K562 (cell line): ENCODE measurements at regions not wholly inside any gene's neighbourhood (a gene's known extent, or its start where the extent isn't known, plus 50 kb on each side); places are given as distances from the start of the nearest gene placed in this dataset.

ENCODE experiments used
- ATAC-seq: fragments of 200-7000 bp; cut with Tn5 transposase; 3 replicates; pipeline ENCODE4 v1.9.1; 2020; ENCODE audit warnings: moderate library complexity
- BruUV-seq: library from RNA; stranded (reverse); fragments of 400-500 nt; replicated peaks from 2 replicates; lab custom pipeline; 2021; lab: Mats Ljungman, UMichigan
- CTCF ChIA-PET: fragments of 300-600 bp; formaldehyde crosslinking; extraction: SDS; loops from one replicate; lab custom pipeline; 2021; ENCODE audit warnings: low intra/inter-chr PET ratio; lab: Yijun Ruan, JAX
- POLR2A ChIA-PET: fragments of 300-600, 350-650 bp; sonication (Branson Sonifier 250); formaldehyde crosslinking; extraction: SDS; loops from one replicate; lab custom pipeline; 2021; ENCODE audit warnings: antibody characterized with exemption, inconsistent platforms; lab: Yijun Ruan, JAX
- DNase-seq, 4 experiments: peaks; one replicate each; pipeline versions ENCODE4 v3.0.0 to v3.0.0-alpha.2; 2011 to 2018; ENCODE audit warnings: low spot score in 3 of 4, mixed read lengths in 3 of 4; ENCODE audit errors: extremely low read depth in 1 of 4
- FAIRE-seq: peaks from 2 replicates; lab custom pipeline; 2011; peaks lifted over from hg19 to GRCh38; lab: Jason Lieb, UNC
- H2AFZ ChIP-seq: 2 replicates; pipeline ENCODE4 v1.6.0; 2011; ENCODE audit warnings: low read depth, low read length, control low read depth, inconsistent platforms
- H3K27ac ChIP-seq: fragments of 200-600 bp; 3 replicates; pipeline ENCODE4 v1.8.0; 2011; ENCODE audit warnings: low read depth, mild to moderate bottlenecking, control low read depth, inconsistent platforms, low read length, moderate library complexity, mixed read lengths; ENCODE audit errors: extremely low read depth
- H3K27me3 ChIP-seq, 2 experiments: fragments of 300-600 bp in 1 of 2; 2 replicates in 1 of 2; 3 replicates in 1 of 2; pipeline versions ENCODE4 v1.6.0 to v1.8.0; 2011; ENCODE audit warnings: inconsistent platforms in 2 of 2, low read length in 2 of 2, mild to moderate bottlenecking in 1 of 2, mixed read lengths in 1 of 2, moderate library complexity in 1 of 2; ENCODE audit not compliant: control insufficient read depth in 2 of 2, insufficient read depth in 2 of 2
- H3K36me3 ChIP-seq: fragments of 300-600 bp; 3 replicates; pipeline ENCODE4 v1.8.0; 2011; ENCODE audit warnings: mild to moderate bottlenecking, low read length, inconsistent platforms; ENCODE audit not compliant: control insufficient read depth, insufficient read depth
- H3K4me1 ChIP-seq, 2 experiments: fragments of 200-600 bp in 1 of 2; replicated peaks in 1 of 2; 2 replicates in 1 of 2; 3 replicates in 1 of 2; pipeline versions ENCODE4 v1.5.1 to v1.8.0; 2011; ENCODE audit warnings: inconsistent platforms in 2 of 2, low read length in 2 of 2, mild to moderate bottlenecking in 1 of 2, mixed read lengths in 1 of 2, moderate library complexity in 1 of 2; ENCODE audit not compliant: control insufficient read depth in 2 of 2, insufficient read depth in 2 of 2
- H3K4me2 ChIP-seq: 2 replicates; pipeline ENCODE4 v1.6.1; 2011; ENCODE audit warnings: low read length, control low read depth, inconsistent platforms, mixed read lengths; ENCODE audit not compliant: insufficient read depth
- H3K4me3 ChIP-seq: fragments of 200-600 bp; sonication (generic), shearing (Covaris generic); 2 replicates; pipeline ENCODE4 v1.5.1; 2016; ENCODE audit warnings: control low read depth, inconsistent platforms
- H3K79me2 ChIP-seq: fragments of 200-600 bp; 3 replicates; pipeline ENCODE4 v1.8.0; 2011; ENCODE audit warnings: low read length, inconsistent platforms; ENCODE audit not compliant: control insufficient read depth, insufficient read depth
- H3K9ac ChIP-seq, 2 experiments: 2 replicates each; pipeline versions ENCODE4 v1.6.0 to v1.6.1; 2011; ENCODE audit warnings: low read depth in 2 of 2, low read length in 2 of 2, control low read depth in 1 of 2, inconsistent platforms in 1 of 2, mild to moderate bottlenecking in 1 of 2, mixed read lengths in 1 of 2; ENCODE audit not compliant: insufficient read depth in 1 of 2
- H3K9me1 ChIP-seq: one replicate; pipeline ENCODE4 v1.6.0; 2011; ENCODE audit warnings: inconsistent platforms, mild to moderate bottlenecking, low read length, moderate library complexity; ENCODE audit not compliant: control insufficient read depth, insufficient read depth
- H3K9me3 ChIP-seq: replicated peaks from 2 replicates; pipeline ENCODE4 v1.5.1; 2011; ENCODE audit warnings: low read depth, low read length, inconsistent platforms; ENCODE audit not compliant: control insufficient read depth, insufficient read depth
- H4K20me1 ChIP-seq: replicated peaks from 2 replicates; pipeline ENCODE4 v1.6.1; 2011; ENCODE audit warnings: low read length, inconsistent platforms, mixed read lengths; ENCODE audit not compliant: control insufficient read depth, insufficient read depth
- GATA2 ChIP-seq: sonication (generic); formaldehyde crosslinking; IDR thresholded peaks from 2 replicates; pipeline ENCODE4 v1.4.0; 2020; ENCODE audit warnings: mild to moderate bottlenecking, missing genetic modification reagents
- MED1 ChIP-seq: sonication (generic); formaldehyde crosslinking; IDR thresholded peaks from 2 replicates; pipeline ENCODE4 v1.8.1; 2023; ENCODE audit warnings: missing genetic modification reagents, borderline replicate concordance
- NR2F6 ChIP-seq: fragments of 450-650 bp; formaldehyde crosslinking; IDR thresholded peaks from 2 replicates; pipeline ENCODE4 v1.4.0; 2020; ENCODE audit warnings: mild to moderate bottlenecking
- NR3C1 ChIP-seq: sonication (generic); formaldehyde crosslinking; IDR thresholded peaks from 2 replicates; pipeline ENCODE4 v1.8.1; 2022; ENCODE audit warnings: missing genetic modification reagents
- NUFIP1 ChIP-seq: fragments of 450-650 bp; IDR thresholded peaks from 2 replicates; pipeline ENCODE4 v1.6.1; 2018; ENCODE audit not compliant: partially characterized antibody
- POLR2B ChIP-seq: fragments of 450-650 bp; IDR thresholded peaks from 2 replicates; pipeline ENCODE4 v1.6.1; 2018; ENCODE audit warnings: low read depth; ENCODE audit not compliant: partially characterized antibody
- SMAD2 ChIP-seq: fragments of 150-350 bp; IDR thresholded peaks from 2 replicates; pipeline ENCODE4 v1.6.1; 2014; ENCODE audit warnings: low read depth, mild to moderate bottlenecking, low read length
- SRF ChIP-seq, 2 experiments: fragments of 250-450, 450-650 bp in 1 of 2; sonication (Bioruptor Pico) in 1 of 2; sonication (generic) in 1 of 2; formaldehyde crosslinking; IDR thresholded peaks; 2 replicates each; pipeline versions ENCODE4 v1.5.0 to v1.5.1; 2020 to 2022; ENCODE audit warnings: mild to moderate bottlenecking in 1 of 2, missing genetic modification reagents in 1 of 2
- TAF15 ChIP-seq: fragments of 200-400 bp; formaldehyde crosslinking; IDR thresholded peaks from 2 replicates; pipeline ENCODE4 v1.6.1; 2017; ENCODE audit warnings: mild to moderate bottlenecking, low read depth, low read length, moderate library complexity
- U2AF1 ChIP-seq: fragments of 200-400 bp; formaldehyde crosslinking; optimal IDR thresholded peaks from 2 replicates; pipeline ENCODE3; 2017; ENCODE audit warnings: mild to moderate bottlenecking, low read depth, low read length, moderate library complexity
- YBX1 ChIP-seq: fragments of 450-650 bp; IDR thresholded peaks from 2 replicates; pipeline ENCODE4 v1.7.1; 2016; ENCODE audit warnings: mild to moderate bottlenecking
- ZBTB8A ChIP-seq: fragments of 450-650 bp; IDR thresholded peaks from 2 replicates; pipeline ENCODE4 v1.6.1; 2018; ENCODE audit warnings: mild to moderate bottlenecking, moderate library complexity; ENCODE audit not compliant: partially characterized antibody
- ZNF212 ChIP-seq: fragments of 450-650 bp; formaldehyde crosslinking; IDR thresholded peaks from 2 replicates; pipeline ENCODE4 v1.4.0; 2020; ENCODE audit warnings: mild to moderate bottlenecking
- ZNF239 ChIP-seq: fragments of 250-450 bp; sonication (Bioruptor Pico); IDR thresholded peaks from 2 replicates; pipeline ENCODE4 v1.4.0; 2020; ENCODE audit warnings: mild to moderate bottlenecking
- WGBS: fragments of 100-300 bp; shearing (Covaris generic); methylation state at CpG from one replicate; pipeline ENCODE4 v1.1.6; 2016; ENCODE audit warnings: low coverage, mixed read lengths; ENCODE audit not compliant: insufficient coverage; ENCODE audit errors: missing lambda C conversion rate; 5-methylcytosine and 5-hydroxymethylcytosine counted together
- in situ Hi-C: fragments of 300-500 bp; cut with MboI; formaldehyde crosslinking; loops from 4 replicates; pipeline ENCODE4 v1.15.0; 2018; ENCODE audit warnings: inconsistent platforms, mixed read lengths
- intact Hi-C: fragments of 100-400 bp; cut with micrococcal nuclease; formaldehyde crosslinking; loops from 2 replicates; pipeline ENCODE4 v1.14.2; 2022
- TF ChIP-seq, protein P1 (sequence below): fragments of 450-650 bp; IDR thresholded peaks from 2 replicates; pipeline ENCODE4 v1.6.1; 2016
- TF ChIP-seq, protein P2 (sequence below): sonication (generic); formaldehyde crosslinking; IDR thresholded peaks from 2 replicates; pipeline ENCODE4 v1.8.1; 2023; ENCODE audit warnings: mild to moderate bottlenecking, missing genetic modification reagents

DNA sequence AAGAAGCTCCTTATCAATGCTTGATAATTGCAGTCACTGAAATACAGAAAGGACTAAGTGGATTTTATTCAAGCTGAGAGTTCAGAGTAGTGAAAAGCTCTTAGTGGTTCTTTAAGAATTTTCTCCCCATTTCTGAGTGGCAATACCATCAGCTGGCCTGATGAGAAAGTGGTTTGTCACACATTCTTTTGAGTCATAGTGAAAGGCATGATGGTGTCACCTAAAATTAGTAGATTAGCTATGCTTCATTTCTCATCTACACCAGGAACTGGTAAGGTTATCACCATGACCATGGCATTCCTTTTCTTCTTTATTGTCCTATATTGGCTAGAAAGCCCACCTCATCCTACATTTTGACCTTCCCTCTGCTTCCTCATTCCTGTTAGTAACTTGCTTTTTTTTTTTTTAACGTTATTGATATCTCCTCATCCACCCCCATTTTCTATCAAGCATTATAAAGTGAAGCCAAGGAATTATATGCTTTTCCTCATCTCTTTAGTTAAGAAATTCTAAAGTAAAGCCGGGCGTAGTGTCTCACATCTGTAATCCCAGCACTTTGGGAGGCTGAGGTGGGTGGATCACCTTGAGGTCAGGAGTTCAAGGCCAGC is 67.4 kb upstream of the LOC128125822 start:
- CTCF ChIA-PET, result no interaction called here
- 4% methylated on average over 3 of the region's 3 CpGs for WGBS
- in situ Hi-C loops (no loop called here), intact Hi-C loops (no loop called here)
- no peaks in the 10 kb centered on the region for H3K36me3 ChIP-seq
- DNase-seq (no peak), ATAC-seq (no peak), FAIRE-seq (no peak)
- H3K27ac ChIP-seq, result no peak overlapping the region
- H3K4me1 ChIP-seq, result no peaks in the 10 kb centered on the region
- no peak overlapping the region for H3K9ac ChIP-seq
- no peak for TF ChIP-seq GATA2 (CRISPR knock-in tag)
- no peak for TF ChIP-seq SMAD2
- TF ChIP-seq POLR2B, result no peak
- TF ChIP-seq ZNF212 (CRISPR knock-in tag), result no peak
- no peak for TF ChIP-seq TAF15
- no peak for TF ChIP-seq U2AF1
- no peak for TF ChIP-seq YBX1
- TF ChIP-seq NR3C1, result no peak
- TF ChIP-seq NUFIP1, result no peak
- no peak for TF ChIP-seq ZNF239 (CRISPR knock-in tag)
- no peak for TF ChIP-seq SRF (CRISPR knock-in tag; IDR thresholded peaks at IDR 0.05)
- TF ChIP-seq, protein P1, sequence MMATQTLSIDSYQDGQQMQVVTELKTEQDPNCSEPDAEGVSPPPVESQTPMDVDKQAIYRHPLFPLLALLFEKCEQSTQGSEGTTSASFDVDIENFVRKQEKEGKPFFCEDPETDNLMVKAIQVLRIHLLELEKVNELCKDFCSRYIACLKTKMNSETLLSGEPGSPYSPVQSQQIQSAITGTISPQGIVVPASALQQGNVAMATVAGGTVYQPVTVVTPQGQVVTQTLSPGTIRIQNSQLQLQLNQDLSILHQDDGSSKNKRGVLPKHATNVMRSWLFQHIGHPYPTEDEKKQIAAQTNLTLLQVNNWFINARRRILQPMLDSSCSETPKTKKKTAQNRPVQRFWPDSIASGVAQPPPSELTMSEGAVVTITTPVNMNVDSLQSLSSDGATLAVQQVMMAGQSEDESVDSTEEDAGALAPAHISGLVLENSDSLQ, result no peak
- TF ChIP-seq, protein P2, sequence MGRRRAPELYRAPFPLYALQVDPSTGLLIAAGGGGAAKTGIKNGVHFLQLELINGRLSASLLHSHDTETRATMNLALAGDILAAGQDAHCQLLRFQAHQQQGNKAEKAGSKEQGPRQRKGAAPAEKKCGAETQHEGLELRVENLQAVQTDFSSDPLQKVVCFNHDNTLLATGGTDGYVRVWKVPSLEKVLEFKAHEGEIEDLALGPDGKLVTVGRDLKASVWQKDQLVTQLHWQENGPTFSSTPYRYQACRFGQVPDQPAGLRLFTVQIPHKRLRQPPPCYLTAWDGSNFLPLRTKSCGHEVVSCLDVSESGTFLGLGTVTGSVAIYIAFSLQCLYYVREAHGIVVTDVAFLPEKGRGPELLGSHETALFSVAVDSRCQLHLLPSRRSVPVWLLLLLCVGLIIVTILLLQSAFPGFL (CRISPR knock-in tag), result no peak
- no peak for TF ChIP-seq MED1 (CRISPR knock-in tag)
- no peak for TF ChIP-seq ZBTB8A
- TF ChIP-seq NR2F6, result no peak
- no peak overlapping the region for H3K4me2 ChIP-seq
- no peak overlapping the region for H3K4me3 ChIP-seq
- no peaks in the 10 kb centered on the region for H4K20me1 ChIP-seq
- BruUV-seq, result no TSS peak
- H2AFZ ChIP-seq, result no peak overlapping the region
- no peaks in the 10 kb centered on the region for H3K27me3 ChIP-seq
- H3K9me3 ChIP-seq, result no peaks in the 10 kb centered on the region
- H3K79me2 ChIP-seq, result no peaks in the 10 kb centered on the region
- H3K9me1 ChIP-seq, result no peaks in the 10 kb centered on the region
- POLR2A ChIA-PET, result no interaction called here
